ENCODE measurements at regions not wholly inside any gene's neighbourhood (a gene's known extent, or its start where the extent isn't known, plus 50 kb on each side); places are given as distances from the start of the nearest gene placed in this dataset.
"Not testable (repeated sequence)": the region's sequence is repeated elsewhere in the genome, so short reads cannot be mapped to it uniquely, and the experiment has no call there.

- DNase-seq (ENCODE audit: low read depth in 1 of 2, low spot score in 1 of 2) = no peak
- in situ Hi-C loops (cut with HindIII; ENCODE audit: low pct_unique_long_range_greater_than_20kb, low sequenced_read_pairs) = no loop called here
- no peak for TF ChIP-seq JUND (IDR thresholded peaks at IDR 0.05; ENCODE audit: low read depth)
Measured at GRCh38 chr2:64876137-64876647, 113.0 kb upstream of the SLC1A4 start.

GRCh38 chr2:64879745-64880144, 109.5 kb upstream of the SLC1A4 start:
- no peak for TF ChIP-seq JUND (IDR thresholded peaks at IDR 0.05; ENCODE audit: low read depth)
- in situ Hi-C loops (cut with HindIII; ENCODE audit: low pct_unique_long_range_greater_than_20kb, low sequenced_read_pairs) = no loop called here
- no peak for DNase-seq (ENCODE audit: low read depth in 1 of 2, low spot score in 1 of 2)

DNA sequence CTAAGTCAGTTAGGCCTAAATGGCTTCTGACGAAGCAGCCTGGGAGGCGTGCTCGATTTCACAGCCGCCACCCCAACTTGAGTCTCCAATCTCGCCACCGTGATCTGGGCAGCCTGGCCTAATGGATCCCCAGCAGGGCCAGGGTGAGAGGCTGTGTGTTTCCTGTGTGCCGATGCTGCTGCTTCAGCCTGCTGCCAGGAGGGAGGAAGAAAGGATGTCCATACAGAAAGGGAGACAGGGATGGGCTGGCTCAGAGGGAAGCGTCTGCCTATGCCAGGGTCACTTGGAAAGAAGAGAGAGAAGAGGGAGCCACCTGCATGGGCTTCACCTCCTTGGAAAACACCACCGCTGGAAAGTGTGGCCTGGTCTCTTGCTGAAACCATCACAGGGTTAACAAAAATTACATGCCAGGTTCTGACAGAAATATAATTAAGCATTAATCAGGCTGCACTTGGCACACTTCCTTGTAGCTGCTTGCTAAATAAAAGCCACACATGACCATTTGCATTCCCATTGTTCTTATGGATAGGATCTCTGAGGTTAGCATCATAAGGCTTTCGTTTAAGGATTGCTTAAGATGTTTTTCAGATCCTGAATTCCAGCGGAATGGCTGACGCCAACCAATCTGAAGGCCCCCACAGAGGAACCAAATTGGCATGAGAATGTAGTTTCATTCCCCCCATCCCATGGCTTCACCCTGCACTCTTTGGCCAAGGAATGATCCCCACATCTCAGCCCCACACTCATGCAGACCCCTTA, 108.8 kb upstream of the SLC1A4 start:
- in situ Hi-C loops (cut with HindIII; ENCODE audit: low pct_unique_long_range_greater_than_20kb, low sequenced_read_pairs) = no loop called here
- no peak for TF ChIP-seq JUND (IDR thresholded peaks at IDR 0.05; ENCODE audit: low read depth)
- no peak for DNase-seq (ENCODE audit: low read depth in 1 of 2, low spot score in 1 of 2)

GRCh38 chr2:64881037-64881492, 108.1 kb upstream of the SLC1A4 start:
- no peak for DNase-seq (ENCODE audit: low read depth in 1 of 2, low spot score in 1 of 2)
- in situ Hi-C loops (cut with HindIII; ENCODE audit: low pct_unique_long_range_greater_than_20kb, low sequenced_read_pairs) = no loop called here
- no peak for TF ChIP-seq JUND (IDR thresholded peaks at IDR 0.05; ENCODE audit: low read depth)

DNA sequence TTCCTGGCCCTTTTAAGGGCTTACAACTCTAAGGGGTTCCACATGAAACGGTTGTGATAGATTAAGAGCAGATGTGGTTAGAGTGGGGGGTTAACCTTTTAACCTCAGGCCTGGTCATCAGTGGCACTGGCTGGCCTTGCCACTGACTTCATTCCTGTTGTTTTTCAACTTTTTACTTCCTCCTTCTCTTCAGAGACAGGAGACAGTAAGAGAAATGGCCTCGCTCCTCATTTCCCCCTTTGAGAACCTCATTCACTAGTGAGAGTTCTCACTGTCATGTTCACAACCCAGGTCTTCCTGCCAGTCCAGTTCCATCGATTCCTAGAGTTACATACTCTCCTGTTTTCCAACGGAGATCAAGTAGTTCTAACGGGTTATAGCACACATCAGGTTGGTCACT, 101.6 kb upstream of the SLC1A4 start:
- in situ Hi-C loops (cut with HindIII; ENCODE audit: low pct_unique_long_range_greater_than_20kb, low sequenced_read_pairs) = no loop called here
- DNase-seq (ENCODE audit: low read depth in 1 of 2, low spot score in 1 of 2) = no peak
- TF ChIP-seq JUND (IDR thresholded peaks at IDR 0.05; ENCODE audit: low read depth) = no peak

- DNase-seq (ENCODE audit: low read depth in 1 of 2, low spot score in 1 of 2) = peak in 1 of 2 experiments; percentile 39
- TF ChIP-seq JUND (IDR thresholded peaks at IDR 0.05; ENCODE audit: low read depth) = no peak
- in situ Hi-C loops (cut with HindIII; ENCODE audit: low pct_unique_long_range_greater_than_20kb, low sequenced_read_pairs) = no loop called here
Measured at GRCh38 chr2:64888591-64889309, 100.4 kb upstream of the SLC1A4 start.

GRCh38 chr2:64889803-64890202, 99.4 kb upstream of the SLC1A4 start:
- TF ChIP-seq JUND (IDR thresholded peaks at IDR 0.05; ENCODE audit: low read depth) = no peak
- DNase-seq (ENCODE audit: low read depth in 1 of 2, low spot score in 1 of 2) = no peak
- in situ Hi-C loops (cut with HindIII; ENCODE audit: low pct_unique_long_range_greater_than_20kb, low sequenced_read_pairs) = no loop called here

GRCh38 chr2:64896572-64896971, 92.6 kb upstream of the SLC1A4 start:
- in situ Hi-C loops (cut with HindIII; ENCODE audit: low pct_unique_long_range_greater_than_20kb, low sequenced_read_pairs) = not testable (repeated sequence)

DNA sequence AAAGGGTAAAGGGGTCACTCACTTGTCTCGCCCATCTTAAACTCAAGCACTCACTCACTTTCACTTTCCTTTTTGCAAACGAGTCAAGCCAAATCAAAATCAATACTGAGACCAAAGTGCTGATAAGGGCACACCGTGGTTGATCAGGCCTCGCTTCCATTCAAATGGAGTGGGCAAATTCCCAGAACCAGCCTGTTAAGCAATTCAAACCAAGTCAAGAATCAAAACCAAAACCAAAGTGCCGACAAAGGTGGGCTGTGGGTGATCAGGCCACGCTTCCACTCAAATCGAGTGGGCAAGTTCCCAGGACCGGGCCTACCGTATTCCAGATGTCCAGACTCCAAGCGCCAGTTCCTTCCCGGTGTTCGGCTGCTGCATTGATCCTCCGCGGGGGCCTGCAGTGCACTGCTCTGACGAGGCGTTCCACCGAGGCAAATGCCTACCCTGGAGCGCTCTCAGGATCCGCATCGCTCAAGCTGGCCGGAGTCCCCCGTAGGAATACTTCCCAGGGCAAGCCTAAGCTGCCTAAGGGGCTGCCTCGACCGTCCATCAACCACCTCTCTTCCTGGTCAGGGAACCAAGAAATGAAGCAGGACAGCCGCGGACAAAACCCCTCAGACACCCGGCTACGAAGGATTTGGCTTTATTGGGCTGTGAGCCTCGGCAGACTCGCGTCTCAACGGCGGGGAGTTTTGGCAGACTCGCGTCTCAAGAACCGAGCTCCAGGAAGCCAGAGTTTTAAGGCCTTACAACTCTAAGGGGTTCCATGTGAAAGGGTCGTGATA, 89.9 kb upstream of the SLC1A4 start:
- no peak for TF ChIP-seq JUND (IDR thresholded peaks at IDR 0.05; ENCODE audit: low read depth)
- in situ Hi-C loops (cut with HindIII; ENCODE audit: low pct_unique_long_range_greater_than_20kb, low sequenced_read_pairs) = no loop called here
- DNase-seq (ENCODE audit: low read depth in 1 of 2, low spot score in 1 of 2) = no peak

More at GRCh38 chr2:64896572-64896971, 92.6 kb upstream of the SLC1A4 start:
- not testable (repeated sequence) for DNase-seq (ENCODE audit: low read depth in 1 of 2, low spot score in 1 of 2)

DNA sequence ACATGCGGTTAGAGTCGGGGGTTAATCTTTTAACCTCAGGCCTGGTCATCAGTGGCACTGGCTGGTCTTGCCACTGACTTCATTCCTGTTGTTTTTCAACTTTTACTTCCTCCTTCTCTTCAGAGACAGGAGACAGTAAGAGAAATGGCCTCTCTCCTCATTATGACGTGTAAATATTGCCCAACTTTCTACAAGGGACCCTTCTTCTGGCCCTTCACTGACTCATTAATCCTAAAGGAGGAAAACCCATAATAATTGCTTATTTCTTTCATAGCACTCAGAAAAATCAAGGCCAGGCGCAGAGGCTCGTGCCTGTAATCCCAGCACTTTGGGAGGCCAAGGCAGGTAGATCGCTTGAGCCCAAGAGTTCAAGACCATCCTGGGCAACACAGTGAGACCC, 89.3 kb upstream of the SLC1A4 start:
- in situ Hi-C loops (cut with HindIII; ENCODE audit: low pct_unique_long_range_greater_than_20kb, low sequenced_read_pairs); DNase-seq (ENCODE audit: low read depth in 1 of 2, low spot score in 1 of 2): not testable (repeated sequence)

GRCh38 chr2:64904413-64905329, 84.5 kb upstream of the SLC1A4 start:
- DNase-seq (ENCODE audit: low read depth in 1 of 2, low spot score in 1 of 2) = no peak
- in situ Hi-C loops (cut with HindIII; ENCODE audit: low pct_unique_long_range_greater_than_20kb, low sequenced_read_pairs) = no loop called here
- no peak for TF ChIP-seq JUND (IDR thresholded peaks at IDR 0.05; ENCODE audit: low read depth)
